ENCODE measurements at regions not wholly inside any gene's neighbourhood (a gene's known extent, or its start where the extent isn't known, plus 50 kb on each side); places are given as distances from the start of the nearest gene placed in this dataset.
"Not testable (repeated sequence)": the region's sequence is repeated elsewhere in the genome, so short reads cannot be mapped to it uniquely, and the experiment has no call there.

- DNase-seq = no peak
Measured at GRCh38 chr4:177809791-177810190, 367.6 kb upstream of the AGA start.

- no peak for DNase-seq
Measured at GRCh38 chr4:177810220-177810619, 368.0 kb upstream of the AGA start.

DNA sequence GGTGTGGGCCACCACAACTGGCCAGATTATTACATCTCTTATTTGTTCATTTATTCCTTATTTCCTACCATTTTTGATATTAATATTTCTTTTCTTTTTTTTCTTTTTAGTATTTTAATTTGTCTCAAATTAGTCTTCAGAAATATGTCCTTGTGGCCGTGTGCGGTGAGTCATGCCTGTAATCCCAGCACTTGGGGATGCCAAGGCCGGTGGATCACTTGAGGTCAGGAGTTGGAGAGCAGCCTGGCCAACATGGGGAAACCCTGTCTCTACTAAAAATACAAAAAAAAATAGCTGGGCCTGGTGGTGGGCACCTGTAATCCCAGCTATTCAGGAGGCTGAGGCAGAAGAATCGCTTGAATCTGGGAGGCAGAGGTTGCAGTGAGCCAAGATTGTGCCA lies 376.2 kb upstream of the AGA start:
- DNase-seq = not testable (repeated sequence)

DNA sequence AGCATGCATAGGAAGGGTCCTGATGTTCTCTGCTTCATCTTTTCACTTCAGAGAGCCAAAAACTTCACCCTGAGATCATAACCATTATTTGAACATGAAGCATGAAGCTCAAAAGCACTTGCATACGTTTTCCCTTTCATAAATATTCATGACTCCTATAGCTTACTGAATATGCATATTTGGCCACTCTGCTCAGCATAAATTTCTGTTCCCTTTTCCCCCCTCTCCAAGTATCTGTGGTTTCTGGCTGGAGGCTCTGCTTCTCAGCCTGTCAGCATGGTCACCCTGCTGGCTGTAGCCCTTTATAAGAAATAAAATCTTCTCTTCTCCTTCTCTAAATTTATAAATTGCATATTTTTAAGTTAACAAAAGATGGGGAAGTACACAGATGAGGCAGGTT lies 384.7 kb upstream of the AGA start:
- DNase-seq = no peak

- no peak for DNase-seq
Measured at GRCh38 chr4:177841258-177841657, 399.0 kb upstream of the AGA start.

DNA sequence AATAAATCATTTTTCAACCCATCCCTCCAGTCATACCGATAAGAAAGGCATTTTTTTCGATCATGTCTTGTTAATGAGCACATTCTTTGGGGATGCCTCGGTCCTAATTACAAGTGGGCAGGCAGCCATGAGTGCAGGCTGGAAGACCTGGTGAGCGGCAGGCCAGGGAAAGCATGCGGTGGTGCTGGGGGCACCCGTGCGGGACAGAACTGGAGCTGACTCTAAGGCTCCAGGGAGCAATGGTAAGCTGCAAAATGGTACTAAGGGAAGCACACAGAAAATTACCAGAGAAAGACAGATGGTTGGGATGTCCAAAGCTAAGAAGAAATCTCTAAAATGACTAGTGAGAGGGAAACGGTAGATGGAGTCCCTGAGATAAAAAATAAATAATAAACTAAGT lies 411.0 kb upstream of the AGA start:
- DNase-seq = no peak

- no peak for DNase-seq
Measured at GRCh38 chr4:177855507-177856197, 413.4 kb upstream of the AGA start.

DNA sequence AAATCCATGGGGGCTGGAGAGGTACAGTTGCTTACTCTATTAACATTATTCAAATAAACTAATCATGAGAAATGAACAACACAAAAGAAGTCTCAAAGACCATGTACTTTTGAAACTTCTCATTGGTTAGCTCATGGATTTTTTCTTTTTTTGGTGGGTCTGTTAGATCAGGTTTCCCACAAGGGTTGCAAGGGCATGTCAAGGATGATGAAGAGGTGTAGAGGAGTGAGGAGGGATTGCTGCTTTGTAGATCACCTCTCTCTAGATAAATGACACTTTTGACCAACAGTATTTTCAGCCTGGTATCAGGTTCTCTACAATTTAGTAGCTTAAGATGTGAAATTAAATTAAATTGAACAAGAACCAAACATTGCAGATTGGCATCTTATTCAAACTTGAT lies 417.9 kb upstream of the AGA start:
- no peak for DNase-seq

DNA sequence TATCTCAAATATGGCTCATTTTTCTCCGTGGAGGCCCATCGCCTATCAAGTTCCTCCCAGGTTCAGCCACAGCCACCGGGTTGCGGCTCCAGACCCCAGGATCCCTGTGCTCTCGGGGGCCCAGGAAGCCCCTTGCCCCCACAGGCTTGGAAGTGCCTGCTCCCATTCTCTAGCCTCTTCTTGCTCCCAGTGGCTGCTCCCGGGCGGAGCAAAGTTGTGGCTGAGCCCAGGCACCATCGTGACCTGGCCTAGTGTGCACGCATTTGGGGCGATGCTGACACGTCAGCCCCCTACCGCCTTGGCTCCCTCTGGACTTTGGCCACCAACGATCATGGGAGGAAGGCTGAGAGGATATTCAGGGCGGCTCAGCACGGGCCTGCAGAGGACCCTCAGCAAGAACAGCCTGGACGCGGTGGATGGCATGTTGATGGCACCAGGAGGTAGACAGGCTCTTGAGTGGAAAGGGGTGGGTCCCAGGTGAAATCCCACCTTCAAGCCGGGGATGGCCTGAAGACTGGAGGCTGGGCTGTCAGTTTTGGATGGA lies 419.4 kb upstream of the AGA start:
- no peak for DNase-seq

DNA sequence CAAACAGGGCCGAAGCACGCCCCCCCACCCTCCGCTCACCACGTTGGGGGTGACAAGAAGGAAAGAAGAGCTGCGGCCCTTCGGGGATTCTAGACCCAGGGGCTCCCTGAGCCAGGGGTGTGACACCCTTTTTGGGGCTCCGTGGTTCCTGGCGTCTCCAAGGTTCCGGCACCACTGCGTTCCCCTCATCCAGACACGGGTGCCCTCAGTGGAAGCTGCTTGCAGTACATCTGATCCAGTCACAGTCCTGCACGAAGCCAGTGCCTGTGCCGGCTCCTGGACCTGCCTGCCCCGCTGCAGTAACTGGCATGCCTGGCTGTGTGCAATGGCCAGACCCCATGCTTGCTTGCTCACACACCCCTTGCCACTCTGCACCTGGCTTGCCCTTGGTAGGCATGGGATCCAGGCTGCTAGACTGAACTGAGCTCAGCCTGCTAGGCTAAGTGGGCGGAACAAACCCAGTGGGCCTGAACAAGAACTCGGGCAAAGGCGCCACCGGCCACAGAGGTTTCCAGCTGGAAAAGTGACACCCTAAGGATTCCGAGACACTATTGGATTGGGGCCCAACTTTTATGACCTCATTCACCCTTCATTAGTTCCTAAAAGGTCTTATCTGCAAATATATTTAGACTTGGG lies 420.4 kb upstream of the AGA start:
- no peak for DNase-seq

DNA sequence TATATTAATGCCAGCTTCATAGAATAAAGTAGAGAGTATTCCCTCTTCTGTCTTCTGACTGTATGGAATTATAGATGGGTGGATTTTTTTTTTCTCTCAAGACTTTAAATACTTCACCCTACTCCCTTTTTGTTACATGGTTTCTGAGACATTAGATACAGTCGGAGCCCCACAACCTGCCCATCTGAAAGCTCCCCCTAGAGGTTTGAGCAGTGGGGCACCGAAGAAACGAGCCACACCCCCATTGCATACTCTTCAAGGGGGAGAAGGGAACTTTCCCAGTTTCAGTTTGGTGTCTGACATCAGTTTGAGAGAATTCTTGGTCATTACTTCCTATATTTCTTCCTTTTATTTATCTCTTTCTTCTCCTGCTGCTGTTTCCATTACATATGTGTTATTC lies 437.6 kb upstream of the AGA start:
- no peak for DNase-seq

- no peak for DNase-seq
Measured at GRCh38 chr4:177895136-177895535, 452.9 kb upstream of the AGA start.

DNA sequence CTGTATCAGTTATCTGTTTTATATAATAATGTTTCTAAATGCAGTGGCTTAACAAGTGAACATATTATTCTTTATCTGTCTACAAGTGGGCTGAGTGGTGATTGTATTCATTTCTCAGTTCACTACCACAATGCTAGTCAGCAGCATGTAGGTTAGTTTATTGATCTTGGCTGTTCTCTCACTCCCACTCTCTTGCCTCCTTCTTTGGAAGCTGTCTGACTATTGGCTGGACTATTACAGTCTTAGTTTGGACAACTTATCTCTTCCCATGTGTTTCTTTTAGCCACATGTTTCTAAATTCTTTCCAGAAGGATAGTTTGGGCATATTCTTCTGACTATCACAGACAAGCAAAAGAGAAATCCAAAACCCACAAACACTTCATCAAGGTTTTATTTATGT lies 459.5 kb upstream of the AGA start:
- DNase-seq = no peak

DNA sequence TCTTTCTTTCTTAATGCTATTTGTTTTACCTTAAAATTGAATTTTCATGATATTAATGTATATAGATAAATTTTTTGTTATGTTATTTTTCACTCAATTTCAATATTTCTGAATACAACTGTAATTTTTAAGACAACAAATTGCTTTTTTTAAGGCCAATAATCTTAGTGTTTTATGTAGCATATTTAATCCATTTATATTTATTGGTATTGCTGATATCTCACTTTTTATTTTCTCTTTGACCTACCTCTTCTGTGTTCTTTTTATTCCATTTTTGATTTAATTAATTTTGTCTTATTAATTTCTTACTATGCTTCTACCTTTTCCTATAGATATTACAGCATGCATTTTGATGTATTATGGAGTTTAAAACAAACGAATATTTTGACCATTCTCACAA lies 460.1 kb upstream of the AGA start:
- no peak for DNase-seq

DNA sequence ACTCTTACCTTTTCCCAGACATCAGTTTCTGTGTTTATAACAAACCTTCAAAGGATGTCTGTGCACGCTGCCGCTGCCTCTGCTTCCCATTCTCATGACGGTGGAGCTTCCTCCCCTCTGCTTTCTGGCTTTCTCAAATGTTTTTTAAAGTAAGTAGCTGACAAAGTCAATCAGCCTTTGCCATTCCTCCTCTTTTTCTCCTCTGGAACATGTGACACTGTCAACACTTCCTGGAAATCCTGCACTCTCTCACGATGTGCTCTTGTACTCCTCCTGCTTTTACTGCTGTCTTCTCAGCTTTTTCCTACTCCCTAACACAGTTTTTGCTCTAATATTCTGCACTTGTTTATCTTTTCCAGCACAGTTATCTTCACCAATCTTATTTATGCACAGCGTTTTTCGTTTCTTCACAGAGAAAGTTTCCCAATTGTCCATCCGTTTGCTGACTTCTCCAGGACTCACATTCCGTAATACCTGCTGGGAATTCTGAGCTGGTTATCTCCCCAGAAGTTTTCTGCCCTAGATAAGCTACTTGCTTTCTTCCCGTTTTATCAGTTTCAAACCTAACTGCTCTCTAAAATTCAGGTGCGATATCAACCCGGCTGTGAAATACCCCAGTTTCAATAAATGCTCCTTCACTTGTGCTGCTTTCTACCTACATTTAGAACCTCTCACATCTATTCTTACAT lies 465.6 kb upstream of the AGA start:
- DNase-seq = no peak

DNA sequence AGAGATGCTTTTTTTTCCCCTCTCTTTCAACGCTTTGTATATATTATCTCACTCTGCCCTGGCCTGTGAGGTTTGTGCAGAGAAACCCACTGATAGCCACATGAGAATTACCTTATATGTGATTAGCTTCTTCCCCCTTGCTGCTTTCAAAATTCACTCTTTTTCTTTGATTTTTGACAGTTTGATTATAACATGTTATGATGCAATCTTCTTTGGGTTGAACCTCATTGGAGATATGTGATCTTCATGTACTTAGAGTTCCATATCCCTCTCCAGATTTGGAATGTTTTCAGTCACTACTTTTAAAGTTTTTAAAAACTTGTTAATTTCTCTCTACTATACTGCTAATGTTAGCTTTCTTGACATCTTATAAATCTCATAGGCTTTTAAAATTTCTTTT lies 479.5 kb upstream of the AGA start:
- no peak for DNase-seq

GRCh38 chr4:177923888-177924287 lies 481.7 kb upstream of the AGA start:
- DNase-seq = no peak

- no peak for DNase-seq
Measured at GRCh38 chr4:177937041-177937440, 494.8 kb upstream of the AGA start.

GRCh38 chr4:177938226-177938625 lies 496.0 kb upstream of the AGA start:
- DNase-seq = no peak

DNA sequence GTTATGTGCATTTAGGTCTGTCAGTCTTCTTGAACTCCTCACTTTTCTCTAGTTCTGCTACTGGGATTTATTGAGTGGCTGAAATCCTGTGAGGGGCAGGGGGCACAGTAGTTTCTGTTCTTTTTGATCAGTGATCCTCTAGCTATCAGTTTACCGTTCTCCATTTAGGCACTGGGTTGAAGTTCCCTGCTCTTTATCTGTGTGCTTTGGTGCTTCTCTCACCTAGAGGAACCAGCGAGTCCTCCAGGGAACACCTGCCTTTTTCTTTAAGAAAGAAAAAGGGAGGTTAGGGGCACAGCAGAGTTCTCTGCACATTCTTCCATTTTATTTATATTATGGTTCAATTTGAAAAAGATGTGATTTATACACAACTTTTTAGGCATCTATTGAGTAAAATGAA lies 503.0 kb upstream of the AGA start:
- DNase-seq = no peak

DNA sequence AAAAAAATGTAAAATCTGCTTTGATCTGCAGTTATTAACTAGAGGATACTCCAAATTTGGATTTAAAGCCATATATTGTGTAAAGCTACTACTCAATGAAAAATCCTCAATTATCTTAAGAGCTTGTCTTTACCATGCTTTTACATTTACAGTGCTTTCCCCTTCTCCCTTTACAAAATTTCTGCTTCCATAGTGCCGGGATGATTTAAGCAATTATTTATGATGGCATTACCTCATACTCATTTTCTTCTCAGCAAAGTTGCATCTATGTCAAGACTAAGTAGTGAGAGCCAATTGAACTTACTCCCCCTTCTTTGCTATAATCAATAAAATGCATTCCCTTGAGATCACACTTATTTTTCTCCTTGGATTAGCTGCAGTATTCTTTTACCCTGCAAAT lies 505.4 kb upstream of the AGA start:
- DNase-seq = no peak

GRCh38 chr4:177948853-177949252 lies 506.6 kb upstream of the AGA start:
- no peak for DNase-seq

- DNase-seq = no peak
Measured at GRCh38 chr4:177951026-177951425, 508.8 kb upstream of the AGA start.

DNA sequence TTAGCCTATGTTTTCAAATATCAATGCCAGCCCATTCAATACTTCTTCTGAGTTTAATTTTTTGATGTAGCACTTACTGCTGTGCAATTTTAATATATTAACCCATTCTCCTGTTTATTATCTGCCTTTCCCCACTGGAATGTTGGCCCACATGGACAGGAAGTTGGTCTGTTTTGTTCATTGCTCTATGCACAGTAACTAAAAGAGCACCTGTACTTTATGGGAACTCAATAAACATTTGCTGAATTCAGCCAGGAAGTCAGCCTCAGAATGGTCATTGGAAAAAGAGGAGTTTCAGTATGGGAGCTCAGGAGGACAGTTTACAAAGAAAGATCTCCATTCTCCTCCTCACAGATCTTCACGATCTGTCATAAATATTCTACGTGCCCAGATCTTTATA lies 510.5 kb upstream of the AGA start:
- no peak for DNase-seq

Data from NCI-H226 (cell line).